Thoracic aorta (tissue), 2 donors: ENCODE measurements at regions not wholly inside any gene's neighbourhood (a gene's known extent, or its start where the extent isn't known, plus 50 kb on each side); places are given as distances from the start of the nearest gene placed in this dataset.

Experiments used
- ATAC-seq: fragments of 150-250 bp; one replicate; pipeline ENCODE4 v1.8.0; 2017; ENCODE audit warnings: low read depth; ENCODE audit not compliant: insufficient number of reproducible peaks, low FRiP score
- DNase-seq: peaks from one replicate; pipeline ENCODE4 v3.0.0-alpha.2; 2020; ENCODE audit warnings: low spot score
- H3K27ac ChIP-seq, 2 donors: fragments of 200-600 bp; sonication (generic); 1 replicate in 1 of 2; 2 replicates in 1 of 2; pipeline ENCODE4 v1.5.1; 2016; ENCODE audit warnings: mild to moderate bottlenecking in 2 of 2, moderate library complexity in 2 of 2
- H3K27me3 ChIP-seq: fragments of 200-600 bp; sonication (generic); replicated peaks from 2 replicates; pipeline ENCODE4 v1.6.0; 2016; ENCODE audit warnings: mild to moderate bottlenecking; ENCODE audit not compliant: insufficient read depth
- H3K36me3 ChIP-seq: fragments of 200-600 bp; sonication (generic); one replicate; pipeline ENCODE4 v1.5.1; 2016
- H3K4me1 ChIP-seq, 2 donors: fragments of 200-600 bp; sonication (generic); 1 replicate in 1 of 2; 2 replicates in 1 of 2; pipeline versions ENCODE4 v1.5.1 to v1.6.0; 2016; ENCODE audit warnings: low read depth in 2 of 2, mild to moderate bottlenecking in 1 of 2; ENCODE audit not compliant: control insufficient read depth in 1 of 2
- H3K4me3 ChIP-seq: fragments of 200-600 bp; sonication (generic); 2 replicates; pipeline ENCODE4 v1.5.1; 2016; ENCODE audit warnings: mild to moderate bottlenecking
- H3K9me3 ChIP-seq: fragments of 200-600 bp; sonication (generic); 2 replicates; pipeline ENCODE4 v1.5.1; 2016
- CTCF ChIP-seq: fragments of 200-600 bp; sonication (generic); IDR thresholded peaks from one replicate; pipeline ENCODE4 v1.5.1; 2019; ENCODE audit warnings: antibody characterized with exemption

- Histone ChIP-seq H3K27me3 (no peaks in the 10 kb centered on the region), H3K4me3 (no peak overlapping the region), H3K4me1 (no peaks in the 10 kb centered on the region), H3K9me3 (no peaks in the 10 kb centered on the region), H3K27ac (no peak overlapping the region), H3K36me3 (no peaks in the 10 kb centered on the region)
- ATAC-seq (no peak), DNase-seq (no peak)
- TF ChIP-seq CTCF: no peak
These were observed 609.0 kb upstream of the DPP6 start for GRCh38 chr7:153443032-153443701.

- H3K27me3 ChIP-seq: no peaks in the 10 kb centered on the region
- H3K4me1 ChIP-seq: no peaks in the 10 kb centered on the region
- TF ChIP-seq CTCF: no peak
- no peak overlapping the region for H3K27ac ChIP-seq
- ATAC-seq (no peak), DNase-seq (no peak)
- H3K36me3 ChIP-seq: no peaks in the 10 kb centered on the region
- H3K9me3 ChIP-seq: no peaks in the 10 kb centered on the region
- H3K4me3 ChIP-seq: no peak overlapping the region
These were observed 607.6 kb upstream of the DPP6 start for GRCh38 chr7:153444641-153445040.

- Histone ChIP-seq H3K9me3 (no peaks in the 10 kb centered on the region), H3K27ac (no peak overlapping the region), H3K27me3 (no peaks in the 10 kb centered on the region), H3K4me1 (no peaks in the 10 kb centered on the region), H3K36me3 (no peaks in the 10 kb centered on the region), H3K4me3 (no peak overlapping the region)
- ATAC-seq (no peak), DNase-seq (no peak)
- no peak for TF ChIP-seq CTCF
These were observed 606.6 kb upstream of the DPP6 start for GRCh38 chr7:153445641-153446040.

GRCh38 chr7:153446490-153446889, 605.7 kb upstream of the DPP6 start:
- Histone ChIP-seq H3K4me1 (no peaks in the 10 kb centered on the region), H3K9me3 (no peaks in the 10 kb centered on the region), H3K27me3 (no peaks in the 10 kb centered on the region), H3K27ac (no peak overlapping the region), H3K36me3 (no peaks in the 10 kb centered on the region), H3K4me3 (no peak overlapping the region)
- no peak for ATAC-seq
- TF ChIP-seq CTCF: no peak
- no peak for DNase-seq

GRCh38 chr7:153447011-153447410, 605.2 kb upstream of the DPP6 start:
- H3K4me1 ChIP-seq: no peaks in the 10 kb centered on the region
- no peaks in the 10 kb centered on the region for H3K9me3 ChIP-seq
- H3K36me3 ChIP-seq: no peaks in the 10 kb centered on the region
- ATAC-seq: no peak
- H3K4me3 ChIP-seq: no peak overlapping the region
- H3K27ac ChIP-seq: no peak overlapping the region
- no peaks in the 10 kb centered on the region for H3K27me3 ChIP-seq
- DNase-seq: no peak
- no peak for TF ChIP-seq CTCF
